ENCODE measurements at regions not wholly inside any gene's neighbourhood (a gene's known extent, or its start where the extent isn't known, plus 50 kb on each side); places are given as distances from the start of the nearest gene placed in this dataset.
"Not testable (repeated sequence)": the region's sequence is repeated elsewhere in the genome, so short reads cannot be mapped to it uniquely, and the experiment has no call there.

GRCh38 chr16:63146251-63146650 lies 1110.0 kb upstream of the CDH8 start:
- TF ChIP-seq, protein P1, sequence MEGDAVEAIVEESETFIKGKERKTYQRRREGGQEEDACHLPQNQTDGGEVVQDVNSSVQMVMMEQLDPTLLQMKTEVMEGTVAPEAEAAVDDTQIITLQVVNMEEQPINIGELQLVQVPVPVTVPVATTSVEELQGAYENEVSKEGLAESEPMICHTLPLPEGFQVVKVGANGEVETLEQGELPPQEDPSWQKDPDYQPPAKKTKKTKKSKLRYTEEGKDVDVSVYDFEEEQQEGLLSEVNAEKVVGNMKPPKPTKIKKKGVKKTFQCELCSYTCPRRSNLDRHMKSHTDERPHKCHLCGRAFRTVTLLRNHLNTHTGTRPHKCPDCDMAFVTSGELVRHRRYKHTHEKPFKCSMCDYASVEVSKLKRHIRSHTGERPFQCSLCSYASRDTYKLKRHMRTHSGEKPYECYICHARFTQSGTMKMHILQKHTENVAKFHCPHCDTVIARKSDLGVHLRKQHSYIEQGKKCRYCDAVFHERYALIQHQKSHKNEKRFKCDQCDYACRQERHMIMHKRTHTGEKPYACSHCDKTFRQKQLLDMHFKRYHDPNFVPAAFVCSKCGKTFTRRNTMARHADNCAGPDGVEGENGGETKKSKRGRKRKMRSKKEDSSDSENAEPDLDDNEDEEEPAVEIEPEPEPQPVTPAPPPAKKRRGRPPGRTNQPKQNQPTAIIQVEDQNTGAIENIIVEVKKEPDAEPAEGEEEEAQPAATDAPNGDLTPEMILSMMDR (IDR thresholded peaks at IDR 0.05) = no peak
- no peak overlapping the region for H3K27ac ChIP-seq
- H3K4me3 ChIP-seq = no peak overlapping the region
- DNase-seq (ENCODE audit: low spot score) = no peak

DNA sequence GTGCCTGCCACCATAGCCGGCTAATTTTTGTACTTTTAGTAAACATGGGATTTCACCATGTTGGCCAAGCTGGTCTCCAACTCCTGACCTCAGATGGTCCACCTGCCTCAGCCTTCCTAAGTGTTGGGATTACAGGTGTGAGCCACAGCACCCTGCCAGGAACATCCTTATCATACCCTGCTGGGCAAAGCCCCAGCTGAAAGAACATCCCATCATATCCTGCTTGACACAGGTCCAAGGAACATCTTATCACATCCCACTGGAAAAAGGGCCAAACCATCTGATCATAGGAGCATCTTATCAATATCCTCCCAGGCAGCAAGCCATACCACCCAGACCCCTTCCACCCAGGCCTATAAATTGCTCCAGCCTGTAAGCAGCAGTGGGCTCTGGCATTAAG lies 1109.2 kb upstream of the CDH8 start:
- DNase-seq (ENCODE audit: low spot score) = no peak
- no peak overlapping the region for H3K27ac ChIP-seq
- TF ChIP-seq, protein P1 (IDR thresholded peaks at IDR 0.05) = no peak
- H3K4me3 ChIP-seq = no peak overlapping the region

DNA sequence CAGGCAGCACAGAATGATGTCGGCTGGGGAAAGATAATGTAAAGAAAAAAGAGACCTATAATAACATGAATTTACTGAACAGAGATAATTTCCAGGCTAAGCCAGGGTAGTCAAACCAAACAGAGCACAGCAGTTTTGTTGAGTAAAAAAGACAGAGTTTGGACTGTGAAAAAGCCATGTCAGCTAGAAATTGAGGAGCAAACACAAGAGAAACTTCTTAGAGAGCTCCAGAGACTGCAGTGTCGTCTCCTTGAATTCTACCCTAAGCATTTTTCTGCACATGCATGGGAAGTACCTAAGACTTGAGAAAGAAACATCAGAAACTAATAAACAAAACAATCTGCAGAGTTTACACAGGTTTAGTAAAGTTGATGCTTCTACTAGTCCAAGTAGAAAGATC lies 1098.8 kb upstream of the CDH8 start:
- Histone ChIP-seq H3K27ac (no peak overlapping the region), H3K4me3 (no peak overlapping the region)

DNA sequence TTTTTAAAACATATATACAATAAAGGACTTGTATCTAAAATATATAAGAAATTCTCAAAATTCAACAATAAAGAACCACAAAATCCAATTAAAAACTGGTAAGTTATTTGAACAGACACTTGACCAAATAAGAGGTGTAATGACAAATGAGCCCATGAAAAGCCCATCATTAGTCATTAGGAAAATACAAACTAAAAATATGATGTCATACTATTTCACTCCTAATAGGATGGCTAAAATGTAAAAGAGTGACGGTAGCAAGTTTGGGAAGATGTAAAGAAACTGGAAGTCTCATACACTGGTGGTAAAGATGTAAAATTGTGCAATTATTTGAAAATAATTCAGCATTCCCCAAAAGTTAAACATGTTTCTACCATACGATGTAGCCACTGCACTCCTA lies 1095.3 kb upstream of the CDH8 start:
- Histone ChIP-seq H3K27ac (no peak overlapping the region), H3K4me3 (no peak overlapping the region)
- TF ChIP-seq, protein P1 (IDR thresholded peaks at IDR 0.05) = no peak
- DNase-seq (ENCODE audit: low spot score) = no peak

More for the DNA sequence above, 1098.8 kb upstream of the CDH8 start:
- TF ChIP-seq, protein P1 (IDR thresholded peaks at IDR 0.05) = no peak
- no peak for DNase-seq (ENCODE audit: low spot score)

- TF ChIP-seq, protein P1 (IDR thresholded peaks at IDR 0.05) = no peak
- H3K27ac ChIP-seq = no peak overlapping the region
- H3K4me3 ChIP-seq = no peak overlapping the region
- no peak for DNase-seq (ENCODE audit: low spot score)
These were observed 1094.7 kb upstream of the CDH8 start for GRCh38 chr16:63130942-63131341.

GRCh38 chr16:63129411-63130125 lies 1093.3 kb upstream of the CDH8 start:
- TF ChIP-seq, protein P1 (IDR thresholded peaks at IDR 0.05) = no peak
- DNase-seq (ENCODE audit: low spot score) = no peak
- Histone ChIP-seq H3K4me3 (no peak overlapping the region), H3K27ac (no peak overlapping the region)

GRCh38 chr16:63119905-63120304 lies 1083.7 kb upstream of the CDH8 start:
- DNase-seq (ENCODE audit: low spot score) = not testable (repeated sequence)

More at GRCh38 chr16:63119905-63120304, 1083.7 kb upstream of the CDH8 start:
- not testable (repeated sequence) for H3K27ac ChIP-seq, H3K4me3 ChIP-seq
